Neutrophil (primary cell): ENCODE measurements at regions not wholly inside any gene's neighbourhood (a gene's known extent, or its start where the extent isn't known, plus 50 kb on each side); places are given as distances from the start of the nearest gene placed in this dataset.

Source experiments
- H3K27ac ChIP-seq: fragments of 200-600 bp; sonication (generic); 2 replicates; pipeline ENCODE4 v1.5.1; 2016; ENCODE audit warnings: mild to moderate bottlenecking, moderate library complexity
- H3K27me3 ChIP-seq: fragments of 200-600 bp; sonication (generic); 2 replicates; pipeline ENCODE4 v1.6.0; 2016; ENCODE audit warnings: mild to moderate bottlenecking
- H3K36me3 ChIP-seq: fragments of 200-600 bp; sonication (generic); 2 replicates; pipeline ENCODE4 v1.5.1; 2017
- H3K4me1 ChIP-seq, 2 experiments: fragments of 200-600 bp in 1 of 2; sonication (generic) in 1 of 2; 1 replicate in 1 of 2; 2 replicates in 1 of 2; pipeline versions ENCODE4 v1.5.1 to v1.6.1; 2013 to 2016; ENCODE audit warnings: low read depth in 1 of 2, low read length in 1 of 2, mild to moderate bottlenecking in 1 of 2, moderate library complexity in 1 of 2; ENCODE audit not compliant: control insufficient read depth in 1 of 2, insufficient read depth in 1 of 2
- H3K4me3 ChIP-seq, 2 experiments: fragments of 200-600 bp in 1 of 2; sonication (generic) in 1 of 2; 1 replicate in 1 of 2; 2 replicates in 1 of 2; pipeline ENCODE4 v1.5.1; 2013 to 2016; ENCODE audit warnings: low read depth in 1 of 2, low read length in 1 of 2, mild to moderate bottlenecking in 1 of 2, moderate library complexity in 1 of 2
- H3K9me3 ChIP-seq: fragments of 200-600 bp; sonication (generic); 2 replicates; pipeline ENCODE4 v1.5.1; 2016
- TF ChIP-seq, protein P1 (sequence below): fragments of 200-600 bp; sonication (generic); IDR thresholded peaks from 2 replicates; pipeline ENCODE4 v1.5.1; 2016; ENCODE audit warnings: antibody characterized with exemption

DNA sequence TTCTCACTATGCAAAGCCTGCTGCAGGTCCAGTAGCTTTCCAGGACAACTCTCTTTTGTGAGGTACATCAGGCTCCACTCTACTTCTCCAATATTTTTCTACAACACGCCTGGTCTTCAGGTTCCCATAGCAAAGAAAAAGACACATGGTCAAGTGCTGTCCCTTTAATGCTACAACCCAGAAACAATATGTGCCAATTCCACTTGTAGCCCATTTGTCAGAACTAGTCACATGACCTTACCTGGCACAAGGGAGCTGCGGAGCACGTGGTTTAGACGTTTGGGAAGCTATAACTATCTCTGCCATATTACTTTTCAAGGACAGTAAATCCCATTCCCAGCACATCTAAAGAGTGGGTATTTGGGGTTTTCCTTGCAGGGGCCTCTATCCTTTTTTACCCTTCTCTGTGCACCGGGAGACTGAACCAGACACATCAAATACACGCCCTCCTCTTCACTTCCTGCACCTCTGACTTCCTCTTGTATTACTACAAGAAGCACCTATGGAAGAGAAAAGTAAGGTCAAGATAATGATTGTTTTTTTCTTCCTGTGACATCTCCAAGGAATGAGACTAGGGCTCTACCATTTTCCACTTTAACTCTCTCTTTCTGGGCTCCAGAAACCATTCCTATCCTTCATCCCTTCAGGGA is 237.6 kb downstream of the ETS1 start:
- no peak overlapping the region for H3K4me3 ChIP-seq
- no peaks in the 10 kb centered on the region for H3K4me1 ChIP-seq
- no peak overlapping the region for H3K27ac ChIP-seq
- TF ChIP-seq, protein P1, sequence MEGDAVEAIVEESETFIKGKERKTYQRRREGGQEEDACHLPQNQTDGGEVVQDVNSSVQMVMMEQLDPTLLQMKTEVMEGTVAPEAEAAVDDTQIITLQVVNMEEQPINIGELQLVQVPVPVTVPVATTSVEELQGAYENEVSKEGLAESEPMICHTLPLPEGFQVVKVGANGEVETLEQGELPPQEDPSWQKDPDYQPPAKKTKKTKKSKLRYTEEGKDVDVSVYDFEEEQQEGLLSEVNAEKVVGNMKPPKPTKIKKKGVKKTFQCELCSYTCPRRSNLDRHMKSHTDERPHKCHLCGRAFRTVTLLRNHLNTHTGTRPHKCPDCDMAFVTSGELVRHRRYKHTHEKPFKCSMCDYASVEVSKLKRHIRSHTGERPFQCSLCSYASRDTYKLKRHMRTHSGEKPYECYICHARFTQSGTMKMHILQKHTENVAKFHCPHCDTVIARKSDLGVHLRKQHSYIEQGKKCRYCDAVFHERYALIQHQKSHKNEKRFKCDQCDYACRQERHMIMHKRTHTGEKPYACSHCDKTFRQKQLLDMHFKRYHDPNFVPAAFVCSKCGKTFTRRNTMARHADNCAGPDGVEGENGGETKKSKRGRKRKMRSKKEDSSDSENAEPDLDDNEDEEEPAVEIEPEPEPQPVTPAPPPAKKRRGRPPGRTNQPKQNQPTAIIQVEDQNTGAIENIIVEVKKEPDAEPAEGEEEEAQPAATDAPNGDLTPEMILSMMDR, result no peak
- H3K9me3 ChIP-seq, result no peaks in the 10 kb centered on the region
- H3K27me3 ChIP-seq, result peaks cover 10% of the 10 kb centered on the region
- no peaks in the 10 kb centered on the region for H3K36me3 ChIP-seq

DNA sequence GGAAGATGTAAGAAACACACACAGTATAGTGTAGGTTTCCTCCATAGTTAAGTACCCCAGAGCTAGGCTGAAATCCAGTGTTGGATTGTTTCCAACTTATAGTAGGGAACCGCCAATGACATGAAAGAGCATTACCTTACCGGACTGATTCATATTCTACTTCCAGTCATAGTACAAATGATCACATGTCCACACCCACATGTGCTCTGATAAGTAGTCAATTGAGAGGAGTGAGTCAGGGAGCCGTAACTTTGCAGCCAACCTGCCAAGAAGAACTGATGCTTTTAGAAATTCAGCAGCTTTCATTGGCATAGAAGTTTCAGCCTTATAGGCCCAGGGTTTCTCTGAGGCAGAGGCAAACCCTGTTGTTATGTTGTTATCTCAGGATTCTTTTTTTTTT is 240.6 kb downstream of the ETS1 start:
- no peaks in the 10 kb centered on the region for H3K9me3 ChIP-seq
- no peaks in the 10 kb centered on the region for H3K27me3 ChIP-seq
- no peak overlapping the region for H3K4me3 ChIP-seq
- no peaks in the 10 kb centered on the region for H3K36me3 ChIP-seq
- no peak overlapping the region for H3K27ac ChIP-seq
- no peaks in the 10 kb centered on the region for H3K4me1 ChIP-seq
- TF ChIP-seq, protein P1, result no peak

DNA sequence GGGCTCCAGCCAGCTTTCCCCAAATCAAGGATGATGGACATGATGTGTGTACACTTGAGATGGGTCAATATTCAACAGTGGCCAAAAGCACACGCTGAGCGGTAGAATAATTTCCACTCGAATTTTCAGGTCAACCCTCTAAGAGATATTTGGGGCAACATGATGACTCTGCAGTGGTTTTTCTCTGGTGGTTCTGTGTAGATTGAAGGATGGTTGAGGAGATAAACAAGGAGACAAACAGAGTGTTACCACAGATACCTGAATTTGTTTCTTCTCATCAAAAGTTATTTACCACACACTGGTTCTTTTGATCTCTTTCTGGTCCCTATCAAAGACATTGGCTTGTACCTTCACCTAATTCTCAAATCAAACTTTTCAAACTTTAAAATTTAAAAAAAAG is 242.0 kb downstream of the ETS1 start:
- Histone ChIP-seq H3K36me3 (no peaks in the 10 kb centered on the region), H3K4me1 (no peaks in the 10 kb centered on the region), H3K27me3 (no peaks in the 10 kb centered on the region), H3K4me3 (no peak overlapping the region), H3K27ac (no peak overlapping the region), H3K9me3 (no peaks in the 10 kb centered on the region)
- TF ChIP-seq, protein P1, result no peak

DNA sequence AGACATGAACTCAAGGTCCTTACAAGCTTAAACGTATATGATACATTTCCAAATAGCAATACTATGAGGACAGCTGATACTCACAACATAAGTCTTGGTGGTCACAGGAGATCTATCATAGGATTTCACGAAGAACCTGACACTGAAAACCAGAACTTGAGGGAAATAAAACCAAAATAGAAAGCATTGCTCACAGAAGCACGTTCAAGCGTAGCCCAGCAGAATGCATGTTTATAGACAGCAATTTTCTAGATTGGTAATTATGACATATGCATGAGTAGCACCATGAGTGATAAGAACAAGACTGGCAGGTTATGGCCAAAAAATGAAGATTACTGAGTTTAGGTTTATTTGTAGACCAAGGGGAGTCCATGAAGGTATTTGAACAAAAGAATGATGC is 243.5 kb downstream of the ETS1 start:
- Histone ChIP-seq H3K9me3 (no peaks in the 10 kb centered on the region), H3K27me3 (no peaks in the 10 kb centered on the region), H3K4me1 (no peaks in the 10 kb centered on the region), H3K4me3 (no peak overlapping the region), H3K27ac (no peak overlapping the region), H3K36me3 (no peaks in the 10 kb centered on the region)
- TF ChIP-seq, protein P1, result no peak

DNA sequence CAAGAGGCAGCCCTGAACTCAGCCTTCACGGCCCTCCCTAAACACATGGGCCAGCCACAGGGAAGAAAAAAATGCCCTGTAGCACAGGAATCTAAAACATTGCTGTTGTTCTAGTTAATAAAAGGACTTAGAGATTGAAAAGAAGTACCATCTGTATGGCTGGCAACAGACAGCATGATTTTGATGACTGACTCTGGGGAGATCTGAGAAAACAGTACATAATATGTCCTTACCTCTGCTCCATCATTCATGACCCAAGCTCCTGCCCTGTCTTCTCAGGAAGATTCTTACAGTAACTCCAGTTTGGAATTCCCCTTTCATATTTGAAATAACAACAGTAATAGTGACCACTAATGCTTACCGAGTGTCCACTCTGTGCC is 244.2 kb downstream of the ETS1 start:
- Histone ChIP-seq H3K4me1 (no peaks in the 10 kb centered on the region), H3K27me3 (no peaks in the 10 kb centered on the region), H3K9me3 (no peaks in the 10 kb centered on the region), H3K27ac (no peak overlapping the region), H3K4me3 (no peak overlapping the region), H3K36me3 (no peaks in the 10 kb centered on the region)
- TF ChIP-seq, protein P1, result no peak
